ENCODE measurements at regions not wholly inside any gene's neighbourhood (a gene's known extent, or its start where the extent isn't known, plus 50 kb on each side); places are given as distances from the start of the nearest gene placed in this dataset.

DNA sequence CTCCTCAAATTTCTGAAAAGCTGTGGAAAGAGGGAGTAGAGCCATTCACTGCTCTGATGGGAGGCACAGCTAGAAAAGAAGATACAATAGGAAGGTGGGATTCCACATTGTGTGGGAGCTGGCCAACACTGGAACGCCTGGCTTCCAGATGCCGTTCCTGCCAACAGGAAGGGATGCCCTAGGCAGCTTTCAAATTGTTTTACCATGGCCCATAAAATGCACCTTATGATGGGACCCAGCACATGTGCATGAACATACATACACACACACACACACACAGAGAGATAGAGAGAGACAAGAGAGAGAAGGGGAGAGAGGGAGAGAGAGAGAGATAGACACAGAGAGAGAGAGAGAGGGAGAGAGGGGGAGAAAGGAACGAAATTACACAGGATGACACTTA lies 86.1 kb upstream of the BZW1 start:
- H3K27me3 ChIP-seq (ENCODE audit: control insufficient read depth, insufficient read depth, low read length), result peaks cover 3% of the 10 kb centered on the region; the same call in 1 of the 2 replicates
- no peaks in the 10 kb centered on the region for H3K9me3 ChIP-seq (ENCODE audit: control insufficient read depth, insufficient read depth, low read depth, low read length)
- no peak overlapping the region for H3K27ac ChIP-seq (ENCODE audit: low read depth, low read length)

DNA sequence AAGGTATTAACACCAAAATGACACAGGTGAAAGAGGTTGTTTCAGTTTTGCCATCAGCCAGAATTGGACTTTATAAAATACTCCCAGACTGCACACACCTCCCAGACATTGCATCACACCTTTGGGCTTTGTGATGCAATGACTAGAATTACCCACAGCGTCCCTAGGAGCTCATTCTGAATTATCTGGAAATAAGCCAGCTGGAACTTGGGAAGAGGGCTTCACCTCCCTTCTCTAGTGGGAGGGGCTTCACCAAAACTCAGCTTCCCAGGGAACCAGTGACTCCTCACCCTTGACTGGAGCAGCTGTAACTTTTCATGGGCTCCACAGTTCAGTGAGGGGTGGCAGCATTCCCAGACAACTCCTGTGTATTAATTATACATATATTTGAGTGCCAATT lies 83.1 kb upstream of the BZW1 start:
- Histone ChIP-seq H3K4me1 (ENCODE audit: control insufficient read depth, insufficient read depth, low read length) (peaks cover 10% of the 10 kb centered on the region), H3K36me3 (ENCODE audit: control insufficient read depth, insufficient read depth, low read length) (no peaks in the 10 kb centered on the region), H3K4me3 (ENCODE audit: low read depth, low read length) (no peak overlapping the region), H3K9me3 (ENCODE audit: control insufficient read depth, insufficient read depth, low read depth, low read length) (no peaks in the 10 kb centered on the region), H3K9ac (ENCODE audit: low read length) (no peak overlapping the region), H3K27me3 (ENCODE audit: control insufficient read depth, insufficient read depth, low read length) (peaks cover 3% of the 10 kb centered on the region; the same call in 1 of the 2 replicates), H3K27ac (ENCODE audit: low read depth, low read length) (no peak overlapping the region)

More for the DNA sequence above, 86.1 kb upstream of the BZW1 start:
- Histone ChIP-seq H3K36me3 (ENCODE audit: control insufficient read depth, insufficient read depth, low read length) (no peaks in the 10 kb centered on the region), H3K4me3 (ENCODE audit: low read depth, low read length) (no peak overlapping the region), H3K9ac (ENCODE audit: low read length) (no peak overlapping the region), H3K4me1 (ENCODE audit: control insufficient read depth, insufficient read depth, low read length) (no peaks in the 10 kb centered on the region; the same call in 1 of the 2 replicates)

DNA sequence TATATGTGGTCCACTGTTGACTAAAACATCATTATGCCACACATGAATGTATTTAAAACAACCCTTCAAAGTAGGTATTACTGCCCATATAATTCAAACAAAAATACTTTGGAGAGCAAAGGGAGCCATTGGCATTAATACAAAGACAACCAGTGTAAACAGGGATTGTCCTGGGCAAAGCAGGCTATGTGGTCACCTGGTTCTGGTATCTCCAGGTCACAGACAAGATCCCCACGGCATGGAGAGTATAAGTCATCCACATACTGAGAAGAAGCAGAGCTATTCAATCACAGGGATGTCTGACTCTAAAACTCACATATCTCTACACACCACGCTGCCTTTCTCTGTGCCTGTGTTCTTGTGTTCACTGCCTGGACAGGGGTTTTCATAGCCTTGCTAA lies 81.4 kb upstream of the BZW1 start:
- Histone ChIP-seq H3K9me3 (ENCODE audit: control insufficient read depth, insufficient read depth, low read depth, low read length) (no peaks in the 10 kb centered on the region), H3K4me1 (ENCODE audit: control insufficient read depth, insufficient read depth, low read length) (peaks cover 10% of the 10 kb centered on the region), H3K36me3 (ENCODE audit: control insufficient read depth, insufficient read depth, low read length) (no peaks in the 10 kb centered on the region), H3K27ac (ENCODE audit: low read depth, low read length) (no peak overlapping the region), H3K4me3 (ENCODE audit: low read depth, low read length) (no peak overlapping the region), H3K27me3 (ENCODE audit: control insufficient read depth, insufficient read depth, low read length) (peaks cover 3% of the 10 kb centered on the region; the same call in 1 of the 2 replicates), H3K9ac (ENCODE audit: low read length) (no peak overlapping the region)

DNA sequence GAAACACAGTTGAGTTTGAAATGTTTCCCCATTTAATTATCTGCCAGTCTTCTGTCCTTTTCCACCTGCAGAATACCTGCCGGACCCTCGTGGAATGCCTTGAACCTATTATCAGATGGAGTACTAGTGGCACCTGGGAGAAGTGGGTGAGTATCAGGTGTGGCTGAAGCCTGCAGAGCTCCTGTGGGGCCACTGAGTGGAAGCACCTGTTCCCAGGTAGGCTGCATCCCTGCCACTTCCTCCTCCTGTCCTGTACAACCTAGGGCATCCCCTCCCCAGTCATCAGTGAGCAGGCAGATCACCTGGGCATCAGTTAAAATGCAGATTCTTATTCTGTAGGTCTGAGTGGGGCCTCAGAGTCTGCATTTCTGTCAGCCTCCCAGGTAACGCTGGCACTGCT lies 80.8 kb upstream of the BZW1 start:
- H3K9me3 ChIP-seq (ENCODE audit: control insufficient read depth, insufficient read depth, low read depth, low read length), result no peaks in the 10 kb centered on the region
- H3K4me1 ChIP-seq (ENCODE audit: control insufficient read depth, insufficient read depth, low read length), result peaks cover 12% of the 10 kb centered on the region
- H3K36me3 ChIP-seq (ENCODE audit: control insufficient read depth, insufficient read depth, low read length), result no peaks in the 10 kb centered on the region
- no peak overlapping the region for H3K9ac ChIP-seq (ENCODE audit: low read length)
- 0 out of 2 replicates have a peak, but pooled peaks cover 3% of the 10 kb centered on the region for H3K27me3 ChIP-seq (ENCODE audit: control insufficient read depth, insufficient read depth, low read length)
- no peak overlapping the region for H3K27ac ChIP-seq (ENCODE audit: low read depth, low read length)
- H3K4me3 ChIP-seq (ENCODE audit: low read depth, low read length), result no peak overlapping the region

DNA sequence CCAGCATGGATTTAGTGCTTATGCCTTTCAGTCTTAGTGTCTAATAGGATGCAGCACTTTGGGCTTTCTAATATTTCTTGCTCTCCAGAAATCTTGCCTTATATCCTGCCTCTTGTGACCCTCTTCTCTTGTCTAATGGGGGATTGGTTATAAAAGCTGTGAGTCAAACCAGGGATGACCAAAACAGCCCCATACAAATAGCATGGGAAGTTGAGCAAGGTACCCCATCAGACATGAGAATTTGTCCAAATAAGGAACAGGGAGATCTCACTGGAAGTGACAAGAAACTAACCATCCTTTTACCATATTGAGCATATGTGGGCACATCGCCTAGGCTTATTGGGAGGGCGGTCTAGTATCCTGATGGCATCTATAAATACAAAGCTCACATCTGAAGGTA lies 78.8 kb upstream of the BZW1 start:
- H3K9ac ChIP-seq (ENCODE audit: low read length), result no peak overlapping the region
- no peak overlapping the region for H3K4me3 ChIP-seq (ENCODE audit: low read depth, low read length)
- peaks cover 29% of the 10 kb centered on the region for H3K4me1 ChIP-seq (ENCODE audit: control insufficient read depth, insufficient read depth, low read length)
- H3K36me3 ChIP-seq (ENCODE audit: control insufficient read depth, insufficient read depth, low read length), result no peaks in the 10 kb centered on the region
- no peaks in the 10 kb centered on the region for H3K9me3 ChIP-seq (ENCODE audit: control insufficient read depth, insufficient read depth, low read depth, low read length)
- H3K27me3 ChIP-seq (ENCODE audit: control insufficient read depth, insufficient read depth, low read length), result no peaks in the 10 kb centered on the region
- H3K27ac ChIP-seq (ENCODE audit: low read depth, low read length), result no peak overlapping the region

DNA sequence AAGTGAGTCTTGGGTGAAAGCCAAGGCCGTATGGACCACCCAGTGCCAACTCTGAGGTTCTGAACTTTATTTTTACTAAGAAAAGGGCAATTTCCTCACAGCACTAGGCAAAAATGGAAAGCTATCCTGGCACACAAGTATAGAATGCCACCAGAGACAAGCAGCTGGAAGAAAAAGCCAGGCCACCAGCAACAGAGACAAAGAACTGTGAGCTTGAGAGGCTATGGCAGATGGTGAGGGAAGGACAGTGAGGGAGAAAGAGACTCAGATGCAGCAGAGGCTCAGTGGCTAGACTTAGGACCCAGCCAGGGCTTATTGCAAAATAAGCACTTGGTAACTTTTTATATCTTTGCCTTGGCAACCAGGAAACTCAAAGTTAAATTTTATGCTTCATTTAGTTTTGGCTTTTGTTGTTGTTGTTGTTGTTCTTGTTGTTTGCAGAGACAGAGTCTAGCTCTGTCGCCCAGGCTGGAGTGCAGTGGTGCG lies 78.0 kb upstream of the BZW1 start:
- Histone ChIP-seq H3K4me1 (ENCODE audit: control insufficient read depth, insufficient read depth, low read length) (peaks cover 29% of the 10 kb centered on the region), H3K9me3 (ENCODE audit: control insufficient read depth, insufficient read depth, low read depth, low read length) (no peaks in the 10 kb centered on the region), H3K9ac (ENCODE audit: low read length) (no peak overlapping the region), H3K27ac (ENCODE audit: low read depth, low read length) (no peak overlapping the region), H3K4me3 (ENCODE audit: low read depth, low read length) (no peak overlapping the region), H3K36me3 (ENCODE audit: control insufficient read depth, insufficient read depth, low read length) (no peaks in the 10 kb centered on the region), H3K27me3 (ENCODE audit: control insufficient read depth, insufficient read depth, low read length) (no peaks in the 10 kb centered on the region)

DNA sequence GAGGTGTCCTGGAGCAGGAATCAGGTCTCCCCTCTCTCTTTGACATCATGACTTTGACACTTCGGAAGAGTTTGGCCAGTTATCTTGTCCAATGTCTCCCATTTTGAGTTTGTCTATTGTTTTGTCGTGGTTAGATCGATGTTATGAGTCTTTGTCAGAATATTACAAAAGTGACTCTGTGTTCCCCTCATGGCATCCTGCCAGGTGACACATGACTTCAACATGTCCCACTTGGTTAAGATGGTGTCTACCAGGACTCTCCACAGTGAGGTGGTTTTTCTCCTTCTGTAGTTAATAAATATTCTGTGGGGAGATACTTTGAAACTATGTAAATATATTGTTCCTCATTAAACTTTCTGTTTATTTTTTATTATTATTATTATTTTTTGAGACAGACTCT lies 76.6 kb upstream of the BZW1 start:
- Histone ChIP-seq H3K9me3 (ENCODE audit: control insufficient read depth, insufficient read depth, low read depth, low read length) (no peaks in the 10 kb centered on the region), H3K4me1 (ENCODE audit: control insufficient read depth, insufficient read depth, low read length) (peaks cover 29% of the 10 kb centered on the region), H3K27ac (ENCODE audit: low read depth, low read length) (no peak overlapping the region), H3K4me3 (ENCODE audit: low read depth, low read length) (no peak overlapping the region), H3K9ac (ENCODE audit: low read length) (no peak overlapping the region), H3K27me3 (ENCODE audit: control insufficient read depth, insufficient read depth, low read length) (no peaks in the 10 kb centered on the region; the same call in 1 of the 2 replicates), H3K36me3 (ENCODE audit: control insufficient read depth, insufficient read depth, low read length) (no peaks in the 10 kb centered on the region)

DNA sequence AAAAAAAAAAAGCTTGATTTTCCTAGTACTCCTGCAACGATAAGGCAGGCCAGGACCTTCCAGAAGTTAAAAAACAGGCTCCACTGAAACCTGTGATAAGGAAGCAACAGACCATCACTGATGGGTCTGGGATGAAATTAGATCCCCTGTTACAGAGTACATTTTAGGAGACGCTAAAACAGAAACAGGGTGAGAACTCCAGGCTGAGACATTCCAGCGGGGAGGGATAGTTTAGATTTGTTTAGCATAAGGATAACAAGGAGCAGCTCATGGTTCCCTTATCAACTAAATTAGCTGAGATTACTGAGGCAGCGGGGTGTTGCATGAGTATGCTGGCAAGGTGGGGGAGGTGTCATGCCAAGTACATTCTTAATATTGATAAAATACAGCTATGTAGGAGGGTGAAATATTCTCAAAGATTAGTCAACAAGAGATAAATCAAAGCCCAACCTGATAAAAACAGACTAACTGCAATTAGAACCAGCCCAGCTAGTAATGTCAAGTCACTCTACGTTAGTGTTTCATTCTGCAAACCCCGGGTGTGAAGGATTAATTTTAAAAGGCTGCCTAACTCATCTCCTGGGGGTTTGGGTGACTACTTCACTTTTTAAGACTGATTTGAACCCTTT lies 75.0 kb upstream of the BZW1 start:
- 0 out of 2 replicates have a peak overlapping the region, but pooled peaks have one; percentile 15 for H3K4me3 ChIP-seq (ENCODE audit: low read depth, low read length)
- no peaks in the 10 kb centered on the region for H3K9me3 ChIP-seq (ENCODE audit: control insufficient read depth, insufficient read depth, low read depth, low read length)
- no peak overlapping the region for H3K9ac ChIP-seq (ENCODE audit: low read length)
- peaks cover 29% of the 10 kb centered on the region for H3K4me1 ChIP-seq (ENCODE audit: control insufficient read depth, insufficient read depth, low read length)
- no peak overlapping the region for H3K27ac ChIP-seq (ENCODE audit: low read depth, low read length)
- H3K36me3 ChIP-seq (ENCODE audit: control insufficient read depth, insufficient read depth, low read length), result no peaks in the 10 kb centered on the region
- H3K27me3 ChIP-seq (ENCODE audit: control insufficient read depth, insufficient read depth, low read length), result no peaks in the 10 kb centered on the region; the same call in 1 of the 2 replicates

DNA sequence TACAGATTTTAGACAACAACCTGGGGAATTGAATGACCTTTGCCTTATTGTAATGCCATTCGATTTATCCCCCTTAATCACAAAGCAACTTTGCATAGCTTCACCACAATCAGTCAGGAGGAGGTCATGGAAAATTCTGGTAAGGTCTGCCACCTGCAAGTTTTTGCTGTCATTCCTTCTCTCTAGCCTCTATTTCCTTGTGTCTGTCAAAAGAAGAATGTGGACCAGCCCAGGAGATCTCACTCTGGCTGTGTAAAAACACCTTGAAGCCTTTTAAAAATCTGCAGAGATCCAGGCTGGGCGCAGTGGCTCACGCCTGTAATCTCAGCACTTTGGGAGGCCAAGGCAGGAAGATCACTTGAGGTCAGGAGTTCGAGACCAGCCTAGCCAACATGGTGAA lies 74.1 kb upstream of the BZW1 start:
- no peaks in the 10 kb centered on the region for H3K36me3 ChIP-seq (ENCODE audit: control insufficient read depth, insufficient read depth, low read length)
- H3K9ac ChIP-seq (ENCODE audit: low read length), result no peak overlapping the region
- no peaks in the 10 kb centered on the region; the same call in 1 of the 2 replicates for H3K27me3 ChIP-seq (ENCODE audit: control insufficient read depth, insufficient read depth, low read length)
- no peaks in the 10 kb centered on the region for H3K9me3 ChIP-seq (ENCODE audit: control insufficient read depth, insufficient read depth, low read depth, low read length)
- no peak overlapping the region for H3K27ac ChIP-seq (ENCODE audit: low read depth, low read length)
- no peak overlapping the region for H3K4me3 ChIP-seq (ENCODE audit: low read depth, low read length)
- peaks cover 26% of the 10 kb centered on the region for H3K4me1 ChIP-seq (ENCODE audit: control insufficient read depth, insufficient read depth, low read length)

DNA sequence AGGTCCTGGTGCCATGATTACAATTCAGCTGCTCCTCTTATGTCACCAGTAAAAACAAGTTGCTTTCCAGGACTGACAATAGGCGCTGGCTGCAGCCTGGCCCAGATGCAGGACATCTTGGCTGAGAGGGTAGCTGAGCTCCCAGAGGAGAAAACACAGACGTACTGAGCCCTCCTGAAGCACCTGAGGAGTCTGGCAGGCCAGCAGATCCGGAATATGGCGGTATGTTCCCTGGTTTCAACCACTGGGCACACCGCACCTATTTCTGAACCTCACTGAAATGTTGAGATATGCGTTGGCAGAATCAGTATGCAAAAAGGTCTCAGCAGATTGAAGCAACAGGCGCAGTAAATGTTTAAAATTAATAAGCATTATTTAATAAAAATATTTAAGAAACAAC lies 73.1 kb upstream of the BZW1 start:
- Histone ChIP-seq H3K4me3 (ENCODE audit: low read depth, low read length) (no peak overlapping the region), H3K9ac (ENCODE audit: low read length) (no peak overlapping the region), H3K27me3 (ENCODE audit: control insufficient read depth, insufficient read depth, low read length) (no peaks in the 10 kb centered on the region; the same call in 1 of the 2 replicates), H3K4me1 (ENCODE audit: control insufficient read depth, insufficient read depth, low read length) (peaks cover 26% of the 10 kb centered on the region), H3K27ac (ENCODE audit: low read depth, low read length) (no peak overlapping the region), H3K9me3 (ENCODE audit: control insufficient read depth, insufficient read depth, low read depth, low read length) (no peaks in the 10 kb centered on the region), H3K36me3 (ENCODE audit: control insufficient read depth, insufficient read depth, low read length) (no peaks in the 10 kb centered on the region)

DNA sequence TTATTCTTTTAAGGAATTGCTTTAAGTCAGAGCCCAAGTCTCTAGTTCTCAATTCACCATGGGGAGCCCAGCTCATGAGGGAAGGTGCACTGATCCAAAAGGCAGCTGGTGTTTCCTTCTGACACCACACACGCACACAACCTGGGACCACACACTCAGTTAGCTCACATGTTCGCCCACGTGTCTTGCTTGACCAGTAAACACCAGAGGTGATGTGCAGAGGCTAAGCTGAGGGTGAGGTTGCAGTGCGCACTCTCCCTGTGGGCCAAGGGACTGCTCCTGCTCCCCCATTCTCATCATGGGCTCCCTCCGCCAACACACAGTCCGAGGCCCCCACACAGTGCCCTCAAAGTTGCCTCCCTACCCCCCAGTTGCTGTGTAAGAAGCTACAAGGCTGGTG lies 70.8 kb upstream of the BZW1 start:
- Histone ChIP-seq H3K4me1 (ENCODE audit: control insufficient read depth, insufficient read depth, low read length) (peaks cover 24% of the 10 kb centered on the region), H3K27me3 (ENCODE audit: control insufficient read depth, insufficient read depth, low read length) (no peaks in the 10 kb centered on the region; the same call in 1 of the 2 replicates), H3K9me3 (ENCODE audit: control insufficient read depth, insufficient read depth, low read depth, low read length) (no peaks in the 10 kb centered on the region), H3K36me3 (ENCODE audit: control insufficient read depth, insufficient read depth, low read length) (no peaks in the 10 kb centered on the region), H3K4me3 (ENCODE audit: low read depth, low read length) (no peak overlapping the region), H3K9ac (ENCODE audit: low read length) (no peak overlapping the region), H3K27ac (ENCODE audit: low read depth, low read length) (no peak overlapping the region)

Measured in HUES6 (cell line).